ENCODE measurements at regions not wholly inside any gene's neighbourhood (a gene's known extent, or its start where the extent isn't known, plus 50 kb on each side); places are given as distances from the start of the nearest gene placed in this dataset.
"Not testable (repeated sequence)": the region's sequence is repeated elsewhere in the genome, so short reads cannot be mapped to it uniquely, and the experiment has no call there.

DNA sequence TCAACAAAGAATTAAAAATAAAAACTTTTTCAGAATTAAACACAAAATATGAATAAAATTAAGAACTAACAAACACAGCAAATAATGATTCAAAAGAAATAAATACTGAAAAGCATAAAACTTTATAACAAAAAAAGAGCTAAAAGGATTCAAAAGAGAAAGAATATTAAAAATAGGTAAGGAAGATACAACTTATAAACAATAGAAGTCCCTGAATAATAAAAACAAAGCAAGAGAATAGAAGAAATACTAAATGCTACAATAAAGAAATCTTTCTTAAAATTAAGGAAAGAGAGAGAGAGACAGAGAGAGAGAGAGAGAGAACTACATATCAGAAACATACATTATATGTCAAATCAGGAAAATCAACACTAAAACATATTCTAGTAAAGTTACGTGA lies 619.9 kb upstream of the SLIT2 start:
- no peak for DNase-seq (ENCODE audit: low read depth in 2 of 2)

DNA sequence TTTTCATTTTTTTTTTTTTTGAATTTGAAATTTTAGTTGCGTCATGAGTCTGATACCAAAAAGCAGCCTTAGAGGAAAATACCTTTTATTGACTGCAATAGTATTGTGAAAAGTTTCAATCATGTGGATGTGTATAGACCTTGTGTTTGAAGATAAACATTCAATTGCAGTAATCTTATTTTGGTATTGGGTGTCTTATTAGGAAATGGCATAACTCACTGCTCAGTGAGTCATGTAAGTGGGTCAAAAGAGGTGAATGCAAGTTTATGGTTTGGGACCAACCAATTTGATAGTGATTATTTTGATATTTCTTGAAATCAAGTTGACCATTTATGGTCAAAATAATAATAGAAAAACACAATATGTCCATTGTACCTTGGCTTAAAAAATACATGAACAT lies 627.8 kb upstream of the SLIT2 start:
- DNase-seq (ENCODE audit: low read depth in 2 of 2), result no peak

DNA sequence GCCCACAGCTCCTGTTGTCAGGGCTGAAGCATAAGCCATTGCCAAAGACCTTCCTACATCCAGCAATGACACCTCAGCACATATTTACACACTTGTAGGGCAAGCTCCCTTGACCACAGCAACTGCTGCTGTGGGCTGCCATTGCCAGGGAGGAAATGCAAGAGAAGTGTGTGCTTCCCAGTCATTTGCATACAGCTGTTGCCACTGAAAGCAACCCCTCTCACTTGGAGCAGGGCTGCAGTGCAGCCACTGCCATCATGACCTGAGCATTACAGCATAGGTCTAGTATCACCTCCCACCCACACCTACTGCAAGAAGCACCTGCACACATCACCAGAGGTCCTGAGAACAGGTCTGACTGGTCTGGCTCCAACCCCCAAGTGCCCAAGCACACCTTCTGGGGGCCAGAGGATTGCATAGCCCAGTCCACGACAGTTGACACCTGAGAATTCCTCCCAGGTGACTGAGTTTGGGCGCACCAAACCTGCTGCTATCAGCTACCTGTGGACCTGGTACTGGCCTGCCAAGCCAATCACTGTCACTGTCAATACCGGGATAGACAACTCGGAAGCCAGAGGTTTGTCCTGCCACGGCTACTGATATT lies 636.5 kb upstream of the SLIT2 start:
- no peak for DNase-seq (ENCODE audit: low read depth in 2 of 2)

DNA sequence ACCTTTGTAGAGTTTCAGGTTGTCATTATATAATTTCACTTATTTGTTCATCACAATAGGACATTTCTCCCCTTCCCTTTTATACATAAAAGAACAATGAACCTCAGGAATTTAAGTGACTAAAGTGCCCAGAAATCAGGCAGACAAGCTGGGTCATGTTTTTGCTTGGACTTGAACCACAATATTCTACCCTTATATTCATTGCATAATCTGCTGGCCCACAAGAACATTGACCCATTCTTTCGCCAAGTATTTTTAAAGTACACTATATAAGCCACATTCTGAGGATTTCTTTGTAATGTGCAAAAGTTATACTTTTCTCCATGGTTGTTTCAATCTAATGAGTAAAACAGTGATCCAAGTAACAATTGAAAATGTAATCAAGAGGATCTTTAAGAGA lies 637.5 kb upstream of the SLIT2 start:
- no peak for DNase-seq (ENCODE audit: low read depth in 2 of 2)

DNA sequence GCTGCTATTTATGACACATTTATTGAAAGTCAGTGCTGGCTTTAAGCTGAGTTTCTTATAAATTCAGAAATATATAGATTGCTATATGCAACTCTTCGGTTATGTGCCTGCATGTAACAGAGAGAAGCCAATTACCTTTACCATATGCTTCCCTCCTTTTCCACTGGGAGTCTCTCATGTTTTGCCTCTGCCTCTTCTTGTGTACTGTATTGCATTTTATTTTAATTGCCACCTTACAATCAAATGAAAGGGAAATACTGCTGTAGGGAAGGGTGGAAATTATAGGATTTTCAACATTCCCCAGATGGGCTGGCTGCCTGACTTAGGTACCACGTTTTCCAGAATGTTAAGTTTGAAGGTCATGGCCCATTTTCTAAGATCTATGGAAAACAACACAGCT lies 655.4 kb upstream of the SLIT2 start:
- DNase-seq (ENCODE audit: low read depth in 2 of 2), result no peak

DNA sequence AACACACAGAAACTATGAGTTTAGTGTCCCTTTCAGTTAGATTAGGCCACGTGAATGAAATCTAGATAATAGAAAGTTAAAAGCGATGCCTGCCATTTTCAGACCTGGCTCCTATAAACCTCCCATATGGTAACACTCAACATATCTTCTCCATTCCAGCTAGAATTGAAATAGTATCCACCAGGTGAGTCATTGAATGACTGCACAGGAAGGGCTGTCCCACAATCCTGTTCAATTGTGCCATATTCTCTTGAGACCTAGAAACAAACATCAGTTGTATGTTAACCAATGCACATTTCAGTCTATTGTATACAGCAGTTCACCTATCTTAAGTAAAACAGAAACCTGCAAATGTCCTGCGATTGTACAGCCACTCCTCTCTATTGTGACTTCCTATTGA lies 659.3 kb upstream of the SLIT2 start:
- DNase-seq (ENCODE audit: low read depth in 2 of 2), result no peak

DNA sequence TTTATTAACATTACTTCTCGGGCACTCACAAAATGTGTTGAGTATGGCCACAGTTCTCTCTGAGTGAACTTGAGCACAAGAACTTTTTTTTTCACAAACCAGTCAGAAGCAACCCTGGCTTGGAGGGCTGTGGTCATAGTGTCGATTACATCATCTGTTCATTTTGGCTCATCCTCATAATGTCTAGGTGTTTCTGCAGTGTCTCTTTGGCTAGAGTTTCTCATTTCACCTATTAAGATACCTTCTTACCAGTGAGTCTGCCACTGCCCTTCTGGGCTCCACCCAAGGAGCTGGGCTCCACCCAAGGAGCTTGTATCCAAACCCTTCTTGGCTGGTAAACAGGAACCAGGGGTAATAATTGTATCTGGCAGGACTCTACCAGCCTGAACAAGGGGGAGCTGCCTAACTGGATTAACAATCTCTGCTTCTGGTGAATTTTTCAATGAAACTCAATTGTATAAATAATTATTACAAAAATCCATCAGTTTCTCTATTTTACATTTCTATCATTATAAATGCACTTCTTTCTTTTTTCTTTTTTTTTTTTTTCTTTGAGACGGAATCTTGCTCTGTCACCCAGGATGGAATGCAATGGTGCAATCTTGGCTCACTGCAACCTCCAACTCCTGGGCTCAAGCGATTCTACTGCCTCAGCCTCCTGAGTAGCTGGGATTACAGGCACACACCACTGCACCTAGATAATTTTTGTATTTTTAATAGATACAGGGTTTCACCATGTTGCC lies 667.7 kb upstream of the SLIT2 start:
- DNase-seq (ENCODE audit: low read depth in 2 of 2), result no peak

DNA sequence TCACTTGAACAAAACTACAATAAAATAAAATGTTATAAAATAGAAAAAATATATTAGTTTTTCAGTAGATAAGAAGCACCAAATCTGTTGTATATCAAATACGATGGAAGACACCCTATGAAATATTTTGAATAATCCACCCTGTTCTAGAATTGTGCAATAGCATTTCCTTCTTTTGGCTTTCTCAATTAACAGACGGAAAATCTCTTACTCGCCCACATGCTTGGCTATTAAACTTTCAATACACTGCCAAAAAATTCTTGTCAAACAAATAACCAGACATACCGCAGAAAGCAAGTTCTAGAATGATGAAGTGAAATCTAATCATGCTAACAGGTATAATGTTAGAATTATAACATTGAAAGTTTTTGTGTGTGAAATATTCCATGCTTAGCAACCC lies 671.6 kb upstream of the SLIT2 start:
- DNase-seq (ENCODE audit: low read depth in 2 of 2), result no peak

DNA sequence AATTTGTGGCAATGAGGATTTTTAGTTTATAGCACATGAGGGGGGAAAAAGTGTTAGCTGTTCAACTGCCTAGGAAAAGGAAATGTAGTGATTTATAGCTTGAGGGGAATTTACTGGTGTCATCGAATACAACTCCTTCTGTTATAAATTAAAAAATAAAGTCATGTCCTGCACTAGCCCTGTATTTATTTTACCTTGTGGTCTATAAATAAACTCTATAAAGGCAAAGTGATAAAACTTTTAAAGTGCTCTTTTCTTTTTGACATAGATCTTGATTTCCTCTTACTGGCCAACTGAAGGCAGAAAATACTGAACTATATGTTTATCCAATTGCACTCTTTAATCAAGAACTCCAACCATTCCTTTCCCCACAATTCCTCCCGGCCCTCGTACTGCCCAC lies 672.1 kb upstream of the SLIT2 start:
- no peak for DNase-seq (ENCODE audit: low read depth in 2 of 2)

DNA sequence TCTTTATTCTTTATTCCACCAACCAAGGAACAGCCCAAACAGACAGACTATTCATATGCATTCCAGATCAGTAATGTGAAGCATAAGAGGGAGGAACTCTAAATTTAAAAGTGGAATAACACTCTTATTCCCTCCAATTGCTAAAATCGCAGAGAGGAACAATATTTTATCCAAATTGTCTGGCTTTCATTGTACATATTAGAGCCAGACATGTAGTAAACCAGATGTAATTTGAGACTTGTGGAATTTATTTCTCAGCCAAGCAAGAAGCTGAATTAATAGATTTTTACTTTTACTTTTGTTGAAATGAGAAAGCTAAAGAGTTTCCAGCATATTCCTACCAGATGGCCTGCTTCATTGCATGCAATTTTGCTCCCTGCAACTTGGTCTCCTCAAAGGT lies 674.6 kb upstream of the SLIT2 start:
- DNase-seq (ENCODE audit: low read depth in 2 of 2), result no peak

DNA sequence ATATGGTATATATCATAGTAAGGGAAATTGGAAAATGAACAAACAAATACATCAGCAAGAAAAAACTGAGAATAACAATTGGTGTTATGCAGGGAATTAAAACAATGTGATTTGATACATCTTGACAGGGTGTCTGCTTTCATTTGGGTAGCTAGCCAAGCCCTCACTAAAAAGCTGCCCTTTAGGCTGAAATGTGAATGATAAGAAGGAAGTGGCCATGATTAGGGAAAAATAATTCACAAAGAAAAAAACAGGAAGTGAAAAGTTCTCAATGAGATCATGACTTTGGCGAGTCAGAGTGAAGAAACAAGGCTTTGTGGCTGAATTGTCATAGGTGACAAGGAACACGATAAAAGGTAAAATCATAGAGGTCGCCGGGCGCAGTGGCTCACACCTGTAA lies 675.8 kb upstream of the SLIT2 start:
- DNase-seq (ENCODE audit: low read depth in 2 of 2), result no peak

DNA sequence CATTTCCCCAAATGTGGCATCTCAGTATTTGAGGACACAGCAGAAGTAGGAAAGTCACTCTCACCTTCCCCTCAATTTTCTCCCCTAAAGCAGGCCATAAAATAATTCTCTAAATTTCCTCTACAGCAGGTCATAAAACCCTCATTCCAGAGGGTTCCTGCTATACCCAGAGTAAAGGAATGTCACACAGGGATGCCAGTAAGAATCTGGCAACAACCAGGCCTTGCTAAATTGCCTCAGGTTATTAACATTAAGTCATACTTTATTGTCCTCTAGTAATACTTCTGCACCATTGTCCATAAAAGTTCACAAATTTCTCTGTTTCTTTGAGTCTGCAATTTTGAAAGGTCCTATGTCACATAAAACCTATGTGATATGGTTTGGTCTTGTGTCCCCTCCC lies 685.7 kb upstream of the SLIT2 start:
- DNase-seq (ENCODE audit: low read depth in 2 of 2), result no peak

DNA sequence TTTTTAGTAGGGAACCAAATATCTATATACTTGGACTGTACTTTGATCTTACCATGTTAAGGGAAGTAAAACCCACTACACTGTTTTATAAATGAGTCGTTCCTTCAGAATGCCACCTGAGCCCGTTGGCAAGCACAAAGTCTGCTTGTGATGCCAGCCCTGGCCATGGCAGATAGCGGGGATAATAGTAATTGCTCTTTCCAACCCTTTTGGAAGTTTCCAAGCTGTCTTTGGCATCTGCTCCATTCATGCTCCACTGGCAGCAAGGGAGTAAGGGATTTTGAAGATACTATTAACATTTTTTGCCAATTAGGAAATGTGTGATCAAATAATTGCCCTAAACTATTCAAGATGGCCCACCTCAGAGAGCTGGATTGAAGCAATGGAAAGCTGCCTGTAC lies 689.2 kb upstream of the SLIT2 start:
- DNase-seq (ENCODE audit: low read depth in 2 of 2), result no peak

DNA sequence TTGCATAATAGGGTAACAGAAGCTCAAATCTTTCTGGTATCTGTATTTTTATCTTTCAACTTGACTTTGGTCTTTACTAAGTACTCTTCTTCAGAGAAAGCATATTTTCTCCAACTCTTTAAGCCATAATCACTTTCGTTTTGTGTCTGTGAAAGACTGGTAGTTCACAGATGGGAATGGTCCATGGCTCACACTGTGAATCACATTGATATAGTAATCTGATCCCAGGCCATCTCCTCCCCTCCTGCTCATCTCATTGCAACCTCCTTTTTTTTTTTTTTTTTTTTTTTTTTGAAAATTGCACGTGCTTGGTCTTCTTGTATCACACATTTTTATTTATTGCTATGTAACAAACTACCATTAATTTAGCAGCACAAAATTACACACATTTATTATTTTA lies 694.5 kb upstream of the SLIT2 start:
- DNase-seq (ENCODE audit: low read depth in 2 of 2), result no peak

DNA sequence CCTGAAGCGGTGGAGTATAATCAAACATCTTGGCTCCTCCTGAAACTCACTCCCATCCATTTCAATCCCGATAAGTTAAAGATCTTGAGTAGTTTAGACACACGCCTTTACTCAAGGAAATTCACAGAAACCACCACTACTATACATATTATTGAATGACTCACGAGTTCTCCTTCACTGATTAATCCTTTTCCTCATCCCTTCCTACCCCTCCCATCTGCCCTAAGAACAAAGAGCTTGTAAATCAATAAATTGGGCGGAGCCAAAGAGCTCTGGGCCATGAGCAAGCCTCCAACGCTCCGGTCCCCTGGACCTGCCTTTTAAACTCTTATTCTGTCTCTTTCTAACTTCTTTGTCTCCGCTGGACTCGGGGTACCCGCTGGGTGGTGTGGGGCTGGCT lies 695.4 kb upstream of the SLIT2 start:
- not testable (repeated sequence) for DNase-seq (ENCODE audit: low read depth in 2 of 2)

DNA sequence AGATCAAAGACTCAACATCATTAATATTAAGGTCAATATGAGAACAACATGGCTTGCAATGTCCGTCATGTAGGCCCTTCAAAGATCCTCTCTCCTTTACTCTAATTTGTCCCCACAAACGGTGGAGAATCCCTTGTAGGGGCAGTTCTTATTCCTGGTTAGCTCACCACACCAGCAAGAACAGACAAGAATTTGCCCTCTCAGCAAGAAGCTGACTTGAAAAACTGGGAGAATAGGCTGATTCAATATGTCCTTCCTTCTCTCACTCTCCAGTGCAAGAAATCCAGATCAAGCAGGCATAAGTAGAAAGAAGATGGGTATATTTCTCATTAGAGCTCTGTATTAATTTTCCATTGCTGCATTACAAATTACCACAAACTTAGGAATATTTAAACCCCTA lies 704.2 kb upstream of the SLIT2 start:
- no peak for DNase-seq (ENCODE audit: low read depth in 2 of 2)

DNA sequence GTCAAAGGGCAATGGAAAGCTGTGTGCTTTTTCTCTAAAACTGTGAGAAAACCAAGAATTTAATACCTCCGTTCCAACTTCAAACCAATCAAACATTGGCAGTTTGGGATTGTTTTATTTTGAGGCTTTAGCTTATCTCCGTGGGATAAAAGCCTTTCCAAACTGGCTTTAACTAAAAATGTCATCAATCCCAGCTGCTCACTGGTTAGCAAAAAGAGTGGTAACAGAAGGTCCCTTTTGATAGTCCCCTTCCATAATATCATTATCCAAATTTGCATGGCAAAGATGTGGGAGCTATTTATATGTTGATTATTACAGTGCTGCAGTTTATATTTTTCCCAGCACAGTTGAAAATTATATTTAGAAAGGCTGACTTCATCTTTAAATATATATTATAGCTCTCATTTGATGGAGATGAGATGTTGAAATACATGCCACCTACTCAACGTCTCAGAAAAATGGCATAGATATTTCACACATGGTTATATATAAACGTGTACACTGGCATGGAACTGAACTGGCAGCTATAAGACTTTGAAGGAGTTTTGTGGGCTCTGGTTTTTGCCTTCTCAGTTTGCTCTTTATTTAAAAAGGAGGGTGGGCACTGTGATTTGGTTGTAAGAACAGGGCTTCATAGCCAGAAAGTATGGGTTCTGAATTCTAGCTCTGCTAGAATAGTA lies 707.1 kb upstream of the SLIT2 start:
- DNase-seq (ENCODE audit: low read depth in 2 of 2), result no peak

DNA sequence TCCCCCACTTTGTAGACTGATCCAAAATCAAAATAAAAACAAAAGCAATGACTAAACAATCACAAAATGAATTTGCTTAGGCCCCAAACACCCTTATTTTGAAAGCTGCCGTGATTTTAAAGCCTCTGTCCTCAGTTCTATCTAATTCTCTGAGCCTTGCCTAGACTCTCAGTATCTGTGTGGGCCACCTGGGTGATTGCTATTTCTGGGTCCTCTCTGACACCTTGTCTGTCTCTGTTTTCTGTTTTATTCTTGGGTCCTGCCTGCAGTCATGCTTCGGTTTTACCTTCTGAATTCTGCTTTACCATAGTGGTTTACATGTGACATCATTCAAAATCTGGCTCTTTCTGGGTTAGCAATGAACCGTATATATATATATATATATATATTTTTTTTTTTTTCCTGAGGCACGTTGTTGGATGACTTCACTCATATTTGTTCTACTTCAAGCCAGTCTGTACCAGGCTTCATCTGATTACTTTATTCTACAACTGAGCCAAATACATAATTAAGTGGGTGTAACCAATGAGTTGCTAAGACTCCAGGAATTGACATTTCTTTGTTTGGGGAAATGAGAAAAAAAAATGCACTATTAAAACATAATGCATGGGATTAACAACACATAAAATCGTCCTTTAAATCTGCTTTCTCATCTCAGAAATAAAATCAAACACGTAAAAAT lies 710.7 kb upstream of the SLIT2 start:
- DNase-seq (ENCODE audit: low read depth in 2 of 2), result no peak

DNA sequence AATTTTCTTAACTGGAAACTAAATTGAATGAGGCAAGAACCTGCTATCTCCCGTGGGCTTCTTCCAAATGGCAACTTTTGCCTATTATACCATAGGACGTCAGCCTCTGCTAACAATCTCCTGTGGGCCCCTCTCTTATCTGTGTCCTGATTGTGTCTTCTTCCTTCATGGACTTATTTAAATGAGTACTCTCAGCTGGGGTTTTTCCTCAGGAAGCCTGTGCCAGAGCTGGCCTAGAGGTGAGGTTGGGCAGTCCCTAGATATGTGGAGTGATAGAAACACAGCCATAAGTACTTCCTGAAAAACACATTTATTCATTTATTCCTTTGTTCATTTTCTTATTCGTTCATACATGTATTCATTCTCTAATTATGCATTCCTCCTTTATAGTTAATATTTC lies 712.5 kb upstream of the SLIT2 start:
- no peak for DNase-seq (ENCODE audit: low read depth in 2 of 2)

DNA sequence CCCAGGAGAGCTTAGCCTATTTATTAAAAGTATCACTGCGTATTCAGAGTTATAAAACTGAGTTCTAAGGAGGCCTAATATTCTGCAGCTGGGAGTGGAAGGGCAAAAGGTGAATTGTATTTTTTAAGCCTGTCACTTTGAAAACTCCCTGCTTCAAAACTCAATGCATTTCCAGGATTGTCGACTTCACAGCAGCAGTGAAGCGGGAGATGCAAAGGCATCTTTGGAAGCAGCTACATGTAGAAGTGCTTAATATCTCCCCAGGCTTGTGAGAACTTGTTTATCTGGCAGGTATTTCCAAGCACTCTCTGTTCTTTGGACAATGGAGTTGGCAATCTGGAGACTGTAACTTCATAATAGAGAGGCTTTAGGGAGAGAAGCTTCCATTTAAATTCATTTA lies 717.5 kb upstream of the SLIT2 start:
- no peak for DNase-seq (ENCODE audit: low read depth in 2 of 2)

DNA sequence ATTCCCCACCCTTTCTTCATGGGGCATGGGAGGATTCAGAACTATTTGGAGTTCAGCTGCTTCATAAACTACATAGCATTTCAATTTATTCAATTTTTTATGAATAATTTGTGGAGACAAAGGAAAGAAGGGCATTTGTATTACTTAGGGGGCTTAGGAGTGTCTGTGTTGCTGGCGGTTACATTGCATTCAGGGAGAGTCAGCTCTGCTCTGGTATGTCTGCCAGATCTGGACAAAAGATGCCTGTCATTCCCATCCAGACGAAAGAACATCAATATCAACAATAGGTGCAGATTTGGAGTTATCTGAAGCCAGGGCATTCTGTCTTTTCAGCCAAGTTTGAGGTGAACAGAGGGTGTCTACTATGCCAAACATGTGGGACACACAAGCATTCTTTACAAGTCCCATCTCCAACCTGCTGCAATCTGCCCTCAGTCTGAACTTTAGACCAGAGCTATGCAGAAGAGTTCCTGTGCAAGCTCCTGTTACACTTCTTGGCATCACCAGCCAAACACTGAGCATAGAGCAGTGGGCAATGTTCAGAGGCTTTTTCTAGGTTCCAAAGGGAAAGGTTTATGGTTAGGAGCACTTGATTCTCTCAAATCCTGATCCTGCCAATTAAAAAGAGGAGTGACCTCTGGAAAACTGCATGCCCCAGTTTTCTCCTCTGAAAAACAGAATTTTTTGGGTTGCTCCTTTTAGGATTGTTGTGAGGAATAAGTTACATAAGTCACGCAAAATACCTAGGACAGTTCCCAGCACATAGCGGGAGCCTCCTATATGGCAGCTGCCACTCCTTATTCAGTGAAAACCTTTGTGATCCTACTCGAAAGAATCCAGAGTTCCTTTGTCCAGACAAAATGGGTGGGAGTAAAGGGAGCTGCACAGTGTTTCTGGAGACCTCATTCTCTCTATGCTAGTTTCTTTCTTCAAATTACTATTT lies 719.5 kb upstream of the SLIT2 start:
- no peak for DNase-seq (ENCODE audit: low read depth in 2 of 2)

DNA sequence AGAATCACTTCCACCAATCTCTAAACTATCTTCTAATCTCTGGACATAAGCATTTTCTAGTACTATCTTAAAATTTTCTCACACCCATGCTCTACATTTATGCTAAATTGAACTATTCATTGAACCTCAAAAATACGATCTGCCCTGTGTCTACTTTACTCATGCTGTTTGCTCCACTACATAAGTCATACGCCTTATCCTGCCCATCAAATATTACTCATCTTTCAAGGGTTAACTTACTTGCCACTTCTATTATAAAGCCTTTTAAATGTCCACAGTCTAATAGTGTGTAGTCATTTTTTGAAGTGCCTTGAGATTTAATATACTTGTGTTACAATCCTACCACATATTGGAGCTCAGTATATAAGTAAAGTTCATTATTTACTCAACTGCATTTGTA lies 727.7 kb upstream of the SLIT2 start:
- DNase-seq (ENCODE audit: low read depth in 2 of 2), result no peak

All from stimulated activated CD4-positive, alpha-beta T cell treated with anti-CD3 and anti-CD28 coated beads, Interleukin-12 subunit alpha, Interleukin-12 subunit beta, amount 100 ng/mL, for 24 hours (primary cell).